GM10266 (cell line): ENCODE measurements at regions not wholly inside any gene's neighbourhood (a gene's known extent, or its start where the extent isn't known, plus 50 kb on each side); places are given as distances from the start of the nearest gene placed in this dataset.

Experiments used
- DNase-seq: peaks from one replicate; pipeline ENCODE4 v3.0.0; 2012; ENCODE audit errors: extremely low spot score
- CTCF ChIP-seq: IDR thresholded peaks from 2 replicates; pipeline ENCODE4 v1.5.1; 2012; ENCODE audit warnings: mild to moderate bottlenecking, low read depth; ENCODE audit not compliant: control insufficient read depth, insufficient read depth; ENCODE audit errors: missing control alignments

DNA sequence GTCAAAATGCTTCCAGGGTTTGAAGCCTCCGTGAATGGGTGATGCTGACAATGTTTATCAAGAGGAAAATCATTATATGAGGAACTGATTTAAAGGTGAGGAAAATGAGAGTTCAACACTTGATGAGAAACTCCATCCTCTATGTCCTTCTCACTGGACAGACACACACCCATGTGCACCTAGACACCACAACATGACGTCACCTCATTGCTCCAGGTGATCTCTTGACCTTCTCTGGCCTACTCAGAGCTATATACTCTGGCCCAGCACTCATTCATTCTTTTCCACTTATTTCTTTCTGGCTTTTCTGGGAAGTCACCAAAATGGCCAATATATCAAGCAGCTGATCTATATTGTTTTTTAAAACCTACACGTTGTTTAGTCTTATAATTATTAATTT lies 778.7 kb upstream of the PCDH20 start:
- no peak for TF ChIP-seq CTCF
- DNase-seq, result no peak

DNA sequence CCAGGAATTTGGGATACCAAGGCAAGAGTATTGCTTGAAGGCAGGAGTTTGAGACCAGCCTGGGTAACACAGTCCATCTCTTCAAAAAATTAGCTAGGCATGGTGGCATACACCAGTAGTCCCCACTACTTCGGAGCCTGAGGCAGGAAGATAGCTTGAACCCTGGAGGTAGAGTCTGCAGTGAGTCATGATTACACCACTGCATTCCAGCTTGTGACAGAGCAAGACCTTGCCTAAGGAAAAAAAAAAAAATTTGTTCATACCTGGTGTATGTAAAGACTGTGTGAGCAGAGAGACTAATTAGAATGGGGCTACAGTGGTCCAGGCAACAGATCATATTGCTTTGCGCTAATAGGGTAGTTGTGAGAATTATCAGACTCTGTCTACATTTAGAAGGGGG lies 778.3 kb upstream of the PCDH20 start:
- no peak for TF ChIP-seq CTCF
- no peak for DNase-seq

GRCh38 chr13:62185631-62186255 lies 770.1 kb upstream of the PCDH20 start:
- no peak for DNase-seq
- TF ChIP-seq CTCF, result no peak

DNA sequence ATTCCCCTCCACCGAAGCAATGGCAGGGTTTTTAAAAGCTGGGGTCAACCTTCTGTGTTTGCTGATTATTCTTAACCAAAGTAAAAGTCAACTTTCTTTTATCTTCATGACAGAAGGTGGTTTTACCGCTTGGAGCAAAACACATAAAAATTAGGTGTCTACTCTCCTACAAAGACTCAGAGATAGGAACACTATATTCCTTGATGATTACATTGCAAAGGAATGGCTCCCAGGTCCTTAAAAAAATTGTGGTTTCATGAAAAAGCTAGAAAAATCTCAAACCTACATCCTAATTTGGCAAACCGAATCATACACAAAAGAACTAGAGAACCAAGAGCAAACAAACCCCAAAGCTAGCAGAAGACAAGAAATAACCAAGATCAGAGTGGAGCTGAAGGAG lies 760.4 kb upstream of the PCDH20 start:
- no peak for TF ChIP-seq CTCF
- no peak for DNase-seq

DNA sequence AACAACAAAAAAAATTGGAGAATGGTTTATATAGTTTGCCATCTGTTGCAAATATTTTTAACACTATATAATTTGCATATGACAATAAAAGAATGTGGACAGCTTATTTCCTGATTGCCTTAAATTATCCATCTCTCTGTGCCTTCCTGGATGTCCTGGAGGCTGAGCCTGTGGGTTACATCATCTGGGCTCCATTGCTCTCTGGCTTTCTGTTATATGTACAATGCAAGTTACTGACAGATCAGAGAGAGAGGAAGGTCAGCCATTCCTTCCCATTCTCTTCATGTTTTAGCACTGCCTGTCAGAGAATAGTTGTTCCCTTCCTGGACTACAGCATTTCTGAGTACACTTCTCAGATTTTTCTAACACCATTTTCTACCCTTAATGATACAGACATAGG lies 758.3 kb upstream of the PCDH20 start:
- no peak for DNase-seq

DNA sequence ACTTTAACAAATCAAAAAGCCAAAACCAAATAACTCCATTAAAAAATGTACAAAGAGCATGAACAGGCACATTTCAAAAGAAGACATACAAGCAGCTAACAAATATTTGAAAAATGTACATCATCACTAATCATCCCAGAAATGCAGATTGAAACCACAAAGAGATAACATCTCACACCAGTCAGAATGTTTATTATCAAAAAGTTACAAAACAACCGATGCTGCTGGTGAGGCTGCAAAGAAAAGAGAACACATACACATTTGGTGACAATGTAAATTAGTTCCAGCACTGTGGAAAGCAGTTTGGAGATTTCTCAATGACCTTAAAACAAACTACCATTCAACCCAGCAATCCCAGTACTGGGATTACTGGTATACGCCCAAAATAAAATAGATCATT lies 756.0 kb upstream of the PCDH20 start:
- no peak for DNase-seq
- no peak for TF ChIP-seq CTCF

More for the DNA sequence above, 758.3 kb upstream of the PCDH20 start:
- no peak for TF ChIP-seq CTCF

DNA sequence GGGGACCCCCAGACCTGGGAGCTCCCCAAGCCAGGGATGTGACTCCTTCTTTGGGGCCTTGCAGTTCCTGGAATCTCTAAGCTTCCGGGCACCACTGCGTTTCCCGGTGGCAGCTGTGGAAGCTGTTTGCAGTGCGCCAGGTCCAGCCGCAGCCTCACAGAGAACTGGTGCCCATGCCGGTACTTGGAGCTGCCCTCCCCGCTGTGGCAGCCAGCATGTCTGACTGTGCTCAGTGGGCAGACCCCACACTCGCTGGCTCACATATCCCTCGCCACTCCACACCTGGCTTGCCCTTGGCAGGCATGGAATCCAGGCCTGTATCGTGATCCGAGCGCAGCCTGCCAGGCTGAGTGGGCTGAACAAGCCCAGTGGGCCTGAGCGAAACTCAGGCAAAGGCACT lies 753.2 kb upstream of the PCDH20 start:
- no peak for TF ChIP-seq CTCF

More for the DNA sequence above, 753.2 kb upstream of the PCDH20 start:
- no peak for DNase-seq
